Lower lobe of right lung (tissue), 2 donors: ENCODE measurements at regions not wholly inside any gene's neighbourhood (a gene's known extent, or its start where the extent isn't known, plus 50 kb on each side); places are given as distances from the start of the nearest gene placed in this dataset.

Source experiments
- ATAC-seq, 2 donors: fragments of 200-7000 bp; cut with Tn5 transposase; one replicate each; pipeline ENCODE4 v1.9.1; 2020 to 2022; ENCODE audit warnings: mild to moderate bottlenecking in 2 of 2, moderate library complexity in 2 of 2
- DNase-seq: peaks from one replicate; pipeline ENCODE4 v3.0.0-alpha.2; 2020
- H3K27ac ChIP-seq: fragments of 200-600 bp; one replicate; pipeline ENCODE4 v1.8.0; 2022
- H3K27me3 ChIP-seq: fragments of 200-600 bp; one replicate; pipeline ENCODE4 v1.8.0; 2022; ENCODE audit warnings: low read depth
- H3K36me3 ChIP-seq: fragments of 200-600 bp; one replicate; pipeline ENCODE4 v1.8.0; 2022; ENCODE audit warnings: mild to moderate bottlenecking
- H3K4me1 ChIP-seq: fragments of 200-600 bp; one replicate; pipeline ENCODE4 v1.8.0; 2022
- H3K4me3 ChIP-seq: fragments of 200-600 bp; one replicate; pipeline ENCODE4 v1.8.0; 2022; ENCODE audit warnings: mild to moderate bottlenecking
- H3K9me3 ChIP-seq: fragments of 200-600 bp; one replicate; pipeline ENCODE4 v1.8.0; 2022
- intact Hi-C: fragments of 100-400 bp; cut with DNase I; formaldehyde crosslinking; loops from one replicate; pipeline ENCODE4 v1.11.0; 2022
- TF ChIP-seq, protein P1 (sequence below): fragments of 200-600 bp; IDR thresholded peaks from one replicate; pipeline ENCODE4 v1.8.0; 2022; ENCODE audit warnings: antibody characterized with exemption, mild to moderate bottlenecking
- donor health status: DM: no; HTN: yes; CAD: no; lungs with severe emphysema.

GRCh38 chr6:3654898-3655297 lies 96.6 kb downstream of the PXDC1 start:
- TF ChIP-seq, protein P1, sequence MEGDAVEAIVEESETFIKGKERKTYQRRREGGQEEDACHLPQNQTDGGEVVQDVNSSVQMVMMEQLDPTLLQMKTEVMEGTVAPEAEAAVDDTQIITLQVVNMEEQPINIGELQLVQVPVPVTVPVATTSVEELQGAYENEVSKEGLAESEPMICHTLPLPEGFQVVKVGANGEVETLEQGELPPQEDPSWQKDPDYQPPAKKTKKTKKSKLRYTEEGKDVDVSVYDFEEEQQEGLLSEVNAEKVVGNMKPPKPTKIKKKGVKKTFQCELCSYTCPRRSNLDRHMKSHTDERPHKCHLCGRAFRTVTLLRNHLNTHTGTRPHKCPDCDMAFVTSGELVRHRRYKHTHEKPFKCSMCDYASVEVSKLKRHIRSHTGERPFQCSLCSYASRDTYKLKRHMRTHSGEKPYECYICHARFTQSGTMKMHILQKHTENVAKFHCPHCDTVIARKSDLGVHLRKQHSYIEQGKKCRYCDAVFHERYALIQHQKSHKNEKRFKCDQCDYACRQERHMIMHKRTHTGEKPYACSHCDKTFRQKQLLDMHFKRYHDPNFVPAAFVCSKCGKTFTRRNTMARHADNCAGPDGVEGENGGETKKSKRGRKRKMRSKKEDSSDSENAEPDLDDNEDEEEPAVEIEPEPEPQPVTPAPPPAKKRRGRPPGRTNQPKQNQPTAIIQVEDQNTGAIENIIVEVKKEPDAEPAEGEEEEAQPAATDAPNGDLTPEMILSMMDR: no peak
- Histone ChIP-seq H3K4me1 (no peaks in the 10 kb centered on the region), H3K36me3 (no peaks in the 10 kb centered on the region), H3K27me3 (no peaks in the 10 kb centered on the region), H3K27ac (no peak overlapping the region), H3K4me3 (no peak overlapping the region), H3K9me3 (no peaks in the 10 kb centered on the region)
- ATAC-seq (no peak), DNase-seq (no peak)
- intact Hi-C loops: no loop called here

- DNase-seq (no peak), ATAC-seq (no peak)
- TF ChIP-seq, protein P1: no peak
- H3K4me1 ChIP-seq: no peaks in the 10 kb centered on the region
- no peaks in the 10 kb centered on the region for H3K27me3 ChIP-seq
- H3K27ac ChIP-seq: no peak overlapping the region
- no peak overlapping the region for H3K4me3 ChIP-seq
- H3K36me3 ChIP-seq: no peaks in the 10 kb centered on the region
- intact Hi-C loops: no loop called here
- H3K9me3 ChIP-seq: no peaks in the 10 kb centered on the region
Measured at GRCh38 chr6:3654436-3654835, 97.1 kb downstream of the PXDC1 start.

GRCh38 chr6:3653528-3654070 lies 97.9 kb downstream of the PXDC1 start:
- no peak for DNase-seq
- no peak overlapping the region for H3K4me3 ChIP-seq
- no peaks in the 10 kb centered on the region for H3K9me3 ChIP-seq
- intact Hi-C loops: no loop called here
- no peak overlapping the region for H3K27ac ChIP-seq
- H3K4me1 ChIP-seq: no peaks in the 10 kb centered on the region
- TF ChIP-seq, protein P1: no peak
- no peak for ATAC-seq
- no peaks in the 10 kb centered on the region for H3K36me3 ChIP-seq
- no peaks in the 10 kb centered on the region for H3K27me3 ChIP-seq

DNA sequence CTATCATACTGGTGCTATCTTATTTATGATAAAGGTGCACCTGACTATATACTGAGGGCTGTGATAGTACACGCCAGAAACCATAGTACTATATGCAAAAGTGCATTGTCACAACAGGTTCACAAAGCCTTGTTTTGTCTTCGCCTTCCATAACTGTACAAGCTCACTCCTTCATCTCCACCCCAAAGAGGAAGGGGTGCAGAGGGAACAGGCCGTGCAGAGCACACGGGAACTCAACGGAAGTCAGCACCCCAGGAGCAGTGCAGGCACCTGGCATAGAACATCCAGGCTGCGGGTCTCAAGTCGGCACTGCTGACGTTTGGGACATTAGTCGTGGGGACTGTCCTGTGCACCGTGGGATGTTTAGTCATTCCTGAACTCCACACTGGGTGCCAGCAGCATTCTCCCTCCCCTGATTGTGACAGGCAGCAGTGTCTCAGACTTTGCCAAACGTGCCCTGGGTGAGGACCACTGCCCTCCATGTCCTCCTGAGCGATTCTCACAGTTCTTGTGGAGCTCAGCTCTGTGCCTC lies 99.7 kb downstream of the PXDC1 start:
- no peak overlapping the region for H3K4me3 ChIP-seq
- H3K27ac ChIP-seq: no peak overlapping the region
- no peaks in the 10 kb centered on the region for H3K9me3 ChIP-seq
- DNase-seq (no peak), ATAC-seq (no peak)
- no peaks in the 10 kb centered on the region for H3K27me3 ChIP-seq
- TF ChIP-seq, protein P1: no peak
- intact Hi-C loops: no loop called here
- no peaks in the 10 kb centered on the region for H3K36me3 ChIP-seq
- H3K4me1 ChIP-seq: no peaks in the 10 kb centered on the region

DNA sequence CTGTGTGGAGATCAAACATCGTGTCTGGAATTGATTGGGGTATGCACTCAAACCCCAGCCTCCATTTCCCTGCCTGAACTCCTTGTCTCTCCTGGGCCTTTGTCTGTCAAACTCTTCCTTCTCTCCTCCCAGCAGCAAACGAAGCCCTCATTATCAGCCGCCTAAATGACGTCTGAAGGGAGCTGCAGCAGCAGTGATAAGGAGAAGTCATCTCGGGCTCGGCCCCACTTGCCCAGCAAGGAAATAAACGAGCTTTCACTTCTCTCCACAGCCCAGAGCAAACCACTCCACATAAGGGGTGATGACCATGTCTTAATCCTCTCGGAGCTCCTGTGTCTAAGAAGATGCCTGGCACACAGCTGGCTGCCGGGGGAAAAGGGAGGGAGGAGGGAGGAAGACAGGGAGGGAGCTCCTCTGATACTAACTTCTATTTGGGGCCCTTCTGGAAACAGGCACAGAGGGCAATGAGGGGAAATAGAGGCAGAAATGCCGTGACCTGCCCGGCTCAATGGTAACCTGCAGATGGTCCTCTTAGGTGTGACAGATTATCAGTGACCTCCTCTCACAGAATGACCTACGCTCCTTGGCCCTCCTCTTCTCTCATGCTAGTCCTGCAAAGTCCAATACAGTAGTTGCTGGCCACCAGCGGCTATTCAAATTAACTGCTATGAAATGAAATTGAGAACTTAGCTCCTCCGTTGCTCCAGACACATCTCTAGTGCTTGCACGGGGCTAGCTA lies 100.4 kb downstream of the PXDC1 start:
- Histone ChIP-seq H3K27ac (no peak overlapping the region), H3K4me3 (no peak overlapping the region), H3K27me3 (no peaks in the 10 kb centered on the region), H3K4me1 (no peaks in the 10 kb centered on the region), H3K36me3 (no peaks in the 10 kb centered on the region), H3K9me3 (no peaks in the 10 kb centered on the region)
- TF ChIP-seq, protein P1: no peak
- intact Hi-C loops: no loop called here
- DNase-seq (no peak), ATAC-seq (no peak)
